CD8-positive, alpha-beta memory T cell (primary cell): ENCODE measurements at regions not wholly inside any gene's neighbourhood (a gene's known extent, or its start where the extent isn't known, plus 50 kb on each side); places are given as distances from the start of the nearest gene placed in this dataset.

ENCODE experiments used
- CTCF ChIA-PET: fragments of 350-600 bp; sonication (Branson Sonifier 250); formaldehyde crosslinking; loops from one replicate; lab custom pipeline; 2021; ENCODE audit warnings: antibody characterized with exemption; lab: Charles Lee
- POLR2A ChIA-PET: fragments of 350-600 bp; sonication (Branson Sonifier 250); formaldehyde crosslinking; loops from one replicate; lab custom pipeline; 2021; ENCODE audit warnings: antibody characterized with exemption; lab: Charles Lee
- DNase-seq, 5 donors: peaks; one replicate each; pipeline versions ENCODE4 v3.0.0 to v3.0.0-alpha.2; 2020 to 2022; ENCODE audit warnings: mixed read lengths in 1 of 5
- H3K27ac ChIP-seq: one replicate; pipeline ENCODE4 v1.7.0; 2013; ENCODE audit warnings: low read depth, mild to moderate bottlenecking, low read length, moderate library complexity
- H3K27me3 ChIP-seq: 2 replicates; pipeline ENCODE4 v1.7.0; 2013; ENCODE audit warnings: low read length, mild to moderate bottlenecking; ENCODE audit not compliant: insufficient read depth, poor library complexity, severe bottlenecking
- H3K36me3 ChIP-seq: 2 replicates; pipeline ENCODE4 v1.7.0; 2013; ENCODE audit warnings: mild to moderate bottlenecking, low read length, moderate library complexity; ENCODE audit not compliant: insufficient read depth
- H3K4me1 ChIP-seq: 2 replicates; pipeline ENCODE4 v1.7.0; 2013; ENCODE audit warnings: mild to moderate bottlenecking, low read length, moderate library complexity; ENCODE audit not compliant: insufficient read depth
- H3K4me3 ChIP-seq: 2 replicates; pipeline ENCODE4 v1.7.0; 2013; ENCODE audit warnings: mild to moderate bottlenecking, low read length
- H3K9me3 ChIP-seq: 2 replicates; pipeline ENCODE4 v1.7.0; 2013; ENCODE audit warnings: mild to moderate bottlenecking, low read length
- H3K27ac Mint-ChIP-seq, 8 donors: one replicate each; pipeline ENCODE4 v1.8.0; 2020 to 2021; ENCODE audit warnings: mixed read lengths in 8 of 8, mild to moderate bottlenecking in 6 of 8, inconsistent platforms in 3 of 8, moderate library complexity in 3 of 8
- H3K27me3 Mint-ChIP-seq, 2 donors: one replicate each; pipeline ENCODE4 v1.8.0; 2020 to 2021; ENCODE audit warnings: mixed read lengths in 2 of 2, mild to moderate bottlenecking in 1 of 2, moderate library complexity in 1 of 2
- H3K36me3 Mint-ChIP-seq, 3 donors: one replicate each; pipeline ENCODE4 v1.8.0; 2020 to 2021; ENCODE audit warnings: mixed read lengths in 3 of 3, inconsistent platforms in 1 of 3, mild to moderate bottlenecking in 1 of 3
- H3K4me1 Mint-ChIP-seq, 3 donors: one replicate each; pipeline ENCODE4 v1.8.0; 2020 to 2021; ENCODE audit warnings: mixed read lengths in 3 of 3, inconsistent platforms in 1 of 3, mild to moderate bottlenecking in 1 of 3
- H3K4me3 Mint-ChIP-seq, 7 donors: one replicate each; pipeline ENCODE4 v1.8.0; 2020 to 2021; ENCODE audit warnings: mixed read lengths in 7 of 7, mild to moderate bottlenecking in 6 of 7, moderate library complexity in 4 of 7, inconsistent platforms in 2 of 7
- H3K9me3 Mint-ChIP-seq, 5 donors: one replicate each; pipeline ENCODE4 v1.8.0; 2020 to 2022; ENCODE audit warnings: mixed read lengths in 5 of 5, mild to moderate bottlenecking in 3 of 5, moderate library complexity in 2 of 5, inconsistent platforms in 1 of 5

- Histone ChIP-seq H3K4me3 (no peak overlapping the region), H3K4me1 (peaks cover 43% of the 10 kb centered on the region), H3K27me3 (no peaks in the 10 kb centered on the region), H3K9me3 (no peaks in the 10 kb centered on the region), H3K27ac (no peak overlapping the region), H3K36me3 (no peaks in the 10 kb centered on the region)
- ChIA-PET CTCF (interaction anchor here (1.2 to 3.5 kb wide), 3 partner anchors 7 to 253 kb away, joined by 5 to 15 read pairs (median 9); no protein-coding TSS in a partner anchor), POLR2A (no interaction called here)
- H3K27me3 Mint-ChIP-seq: peaks cover 3 to 9% of the 10 kb centered on the region in 2 donors
- peak overlapping the region in 1 of 7 donors; percentile 78 for H3K4me3 Mint-ChIP-seq
- peaks cover 39 to 52% (median 46%) of the 10 kb centered on the region in 3 donors for H3K4me1 Mint-ChIP-seq
- DNase-seq: peak in 1 of 5 donors; percentile 43
- H3K36me3 Mint-ChIP-seq: peaks cover 0 to 3% (median 0%) of the 10 kb centered on the region in 3 donors
- H3K9me3 Mint-ChIP-seq: no peaks in the 10 kb centered on the region
- H3K27ac Mint-ChIP-seq: peak overlapping the region in 2 of 8 donors; percentile 49 to 97
These were observed 51.1 kb upstream of the BEGAIN start for GRCh38 chr14:100638211-100638855.

GRCh38 chr14:100639280-100639679 is 52.1 kb upstream of the BEGAIN start:
- Mint-ChIP-seq H3K27me3 (peaks cover 3 to 8% of the 10 kb centered on the region in 2 donors), H3K27ac (peak overlapping the region in 7 of 8 donors; percentile 49 to 97 (median 72)), H3K4me3 (peak overlapping the region in 5 of 7 donors; percentile 39 to 90 (median 74)), H3K36me3 (peaks cover 0 to 3% (median 0%) of the 10 kb centered on the region in 3 donors), H3K4me1 (peaks cover 41 to 61% (median 55%) of the 10 kb centered on the region in 3 donors), H3K9me3 (no peaks in the 10 kb centered on the region)
- H3K27me3 ChIP-seq: no peaks in the 10 kb centered on the region
- peak in 1 of 5 donors; percentile 33 for DNase-seq
- H3K4me3 ChIP-seq: peak overlapping the region; percentile 40
- no peaks in the 10 kb centered on the region for H3K36me3 ChIP-seq
- H3K4me1 ChIP-seq: peaks cover 43% of the 10 kb centered on the region
- no peaks in the 10 kb centered on the region for H3K9me3 ChIP-seq
- H3K27ac ChIP-seq: no peak overlapping the region
- ChIA-PET POLR2A (interaction anchor here (1.4 kb wide), 1 partner anchor 93 kb away, joined by 3 read pairs; no protein-coding TSS in a partner anchor), CTCF (interaction anchor here (3.2 kb wide), 1 partner anchor 14 kb away, joined by 9 read pairs; no protein-coding TSS in a partner anchor)

GRCh38 chr14:100640471-100641273 is 53.5 kb upstream of the BEGAIN start:
- Mint-ChIP-seq H3K36me3 (peaks cover 0 to 3% (median 0%) of the 10 kb centered on the region in 3 donors), H3K27me3 (peaks cover 3 to 8% of the 10 kb centered on the region in 2 donors), H3K27ac (peak overlapping the region; percentile 76 to 97 (median 90)), H3K4me3 (peak overlapping the region; percentile 42 to 90 (median 82)), H3K4me1 (peaks cover 55 to 75% (median 69%) of the 10 kb centered on the region in 3 donors), H3K9me3 (peaks cover 0 to 3% (median 0%) of the 10 kb centered on the region in 5 donors)
- Histone ChIP-seq H3K27ac (no peak overlapping the region), H3K4me1 (peaks cover 57% of the 10 kb centered on the region), H3K36me3 (no peaks in the 10 kb centered on the region), H3K9me3 (no peaks in the 10 kb centered on the region), H3K27me3 (no peaks in the 10 kb centered on the region), H3K4me3 (peak overlapping the region; percentile 40)
- ChIA-PET CTCF (interaction anchor here (1.0 kb wide), 1 partner anchor 16 kb away, joined by 3 read pairs; no protein-coding TSS in a partner anchor), POLR2A (interaction anchor here (1.4 kb wide), 1 partner anchor 95 kb away, joined by 3 read pairs; no protein-coding TSS in a partner anchor)
- peak; percentile 58 to 88 (median 66) for DNase-seq

- peak overlapping the region in 4 of 7 donors; percentile 19 to 70 (median 48) for H3K4me3 Mint-ChIP-seq
- peak overlapping the region in 5 of 8 donors; percentile 12 to 78 (median 45) for H3K27ac Mint-ChIP-seq
- CTCF ChIA-PET: interaction anchor here (0.7 to 1.0 kb wide), 2 partner anchors 13 to 15 kb away, joined by 3 read pairs; no protein-coding TSS in a partner anchor
These were observed 54.1 kb upstream of the BEGAIN start for GRCh38 chr14:100641274-100641860.

GRCh38 chr14:100643426-100643825 is 56.2 kb upstream of the BEGAIN start:
- Mint-ChIP-seq H3K4me3 (peak overlapping the region in 1 of 7 donors; percentile 43), H3K4me1 (peaks cover 59 to 74% (median 74%) of the 10 kb centered on the region in 3 donors), H3K27ac (peak overlapping the region in 1 of 8 donors; percentile 52), H3K36me3 (no peaks in the 10 kb centered on the region), H3K9me3 (peaks cover 0 to 4% (median 2%) of the 10 kb centered on the region in 5 donors), H3K27me3 (peaks cover 0 to 6% of the 10 kb centered on the region in 2 donors)
- peaks cover 53% of the 10 kb centered on the region for H3K4me1 ChIP-seq
- no peaks in the 10 kb centered on the region for H3K27me3 ChIP-seq
- POLR2A ChIA-PET: no interaction called here
- DNase-seq: peak in 1 of 5 donors; percentile 44
- no peak overlapping the region for H3K4me3 ChIP-seq
- CTCF ChIA-PET: interaction anchor here (1.2 to 4.9 kb wide), 3 partner anchors 12 to 266 kb away, joined by 3 to 136 read pairs (median 46); no protein-coding TSS in a partner anchor
- no peaks in the 10 kb centered on the region for H3K9me3 ChIP-seq
- H3K27ac ChIP-seq: no peak overlapping the region
- no peaks in the 10 kb centered on the region for H3K36me3 ChIP-seq

More at GRCh38 chr14:100641274-100641860, 54.1 kb upstream of the BEGAIN start:
- H3K27ac ChIP-seq: no peak overlapping the region
- no peak overlapping the region for H3K4me3 ChIP-seq
- H3K27me3 ChIP-seq: no peaks in the 10 kb centered on the region
- H3K27me3 Mint-ChIP-seq: peaks cover 3 to 8% of the 10 kb centered on the region in 2 donors
- no peaks in the 10 kb centered on the region for H3K9me3 ChIP-seq
- H3K4me1 ChIP-seq: peaks cover 61% of the 10 kb centered on the region
- H3K4me1 Mint-ChIP-seq: peaks cover 59 to 80% (median 74%) of the 10 kb centered on the region in 3 donors
- POLR2A ChIA-PET: no interaction called here
- peak in 1 of 5 donors; percentile 28 for DNase-seq
- H3K36me3 Mint-ChIP-seq: peaks cover 0 to 3% (median 0%) of the 10 kb centered on the region in 3 donors
- no peaks in the 10 kb centered on the region for H3K36me3 ChIP-seq
- H3K9me3 Mint-ChIP-seq: peaks cover 0 to 4% (median 2%) of the 10 kb centered on the region in 5 donors

GRCh38 chr14:100644383-100644782 is 57.2 kb upstream of the BEGAIN start:
- peak overlapping the region in 3 of 7 donors; percentile 29 to 56 (median 32) for H3K4me3 Mint-ChIP-seq
- peaks cover 0 to 6% of the 10 kb centered on the region in 2 donors for H3K27me3 Mint-ChIP-seq
- DNase-seq: peak in 1 of 5 donors; percentile 22
- H3K9me3 Mint-ChIP-seq: peaks cover 0 to 4% (median 2%) of the 10 kb centered on the region in 5 donors
- H3K36me3 Mint-ChIP-seq: no peaks in the 10 kb centered on the region
- CTCF ChIA-PET: interaction anchor here (1.2 to 4.9 kb wide), 6 partner anchors 11 to 267 kb away, joined by 3 to 136 read pairs (median 24); no protein-coding TSS in a partner anchor
- Histone ChIP-seq H3K27ac (no peak overlapping the region), H3K9me3 (no peaks in the 10 kb centered on the region), H3K27me3 (no peaks in the 10 kb centered on the region), H3K36me3 (no peaks in the 10 kb centered on the region), H3K4me1 (peaks cover 43% of the 10 kb centered on the region), H3K4me3 (no peak overlapping the region)
- H3K27ac Mint-ChIP-seq: peak overlapping the region in 2 of 8 donors; percentile 19 to 48
- peaks cover 52 to 65% (median 65%) of the 10 kb centered on the region in 3 donors for H3K4me1 Mint-ChIP-seq
- POLR2A ChIA-PET: interaction anchor here (1.2 to 1.6 kb wide), 2 partner anchors 98 to 260 kb away, joined by 5 to 6 read pairs; no protein-coding TSS in a partner anchor

GRCh38 chr14:100644784-100645183 is 57.6 kb upstream of the BEGAIN start:
- ChIA-PET POLR2A (interaction anchor here (1.2 to 1.6 kb wide), 2 partner anchors 99 to 260 kb away, joined by 5 to 6 read pairs; no protein-coding TSS in a partner anchor), CTCF (interaction anchor here (1.2 to 4.9 kb wide), 16 partner anchors 8 to 267 kb away, joined by 3 to 136 read pairs (median 14); no protein-coding TSS in a partner anchor)
- H3K27ac ChIP-seq: no peak overlapping the region
- DNase-seq: peak in 1 of 5 donors; percentile 41
- H3K9me3 Mint-ChIP-seq: peaks cover 0 to 4% (median 2%) of the 10 kb centered on the region in 5 donors
- peak overlapping the region in 4 of 8 donors; percentile 2 to 48 (median 20) for H3K27ac Mint-ChIP-seq
- peaks cover 0 to 6% of the 10 kb centered on the region in 2 donors for H3K27me3 Mint-ChIP-seq
- H3K36me3 Mint-ChIP-seq: no peaks in the 10 kb centered on the region
- H3K36me3 ChIP-seq: no peaks in the 10 kb centered on the region
- H3K4me1 ChIP-seq: peaks cover 39% of the 10 kb centered on the region
- H3K4me3 Mint-ChIP-seq: peak overlapping the region; percentile 13 to 56 (median 29)
- H3K27me3 ChIP-seq: no peaks in the 10 kb centered on the region
- peaks cover 48 to 61% (median 61%) of the 10 kb centered on the region in 3 donors for H3K4me1 Mint-ChIP-seq
- H3K4me3 ChIP-seq: no peak overlapping the region
- no peaks in the 10 kb centered on the region for H3K9me3 ChIP-seq
